K562 (cell line): ENCODE measurements at regions not wholly inside any gene's neighbourhood (a gene's known extent, or its start where the extent isn't known, plus 50 kb on each side); places are given as distances from the start of the nearest gene placed in this dataset.

Experiments used
- SETDB1 ChIP-seq: IDR thresholded peaks from one replicate; pipeline ENCODE4 v1.6.1; 2012; ENCODE audit warnings: low read length, control low read depth, inconsistent platforms
- XRCC3 ChIP-seq: fragments of 450-650 bp; IDR thresholded peaks from 2 replicates; pipeline ENCODE4 v1.6.1; 2017; ENCODE audit warnings: mild to moderate bottlenecking, moderate library complexity
- TF ChIP-seq, protein P1 (sequence below): fragments of 450-650 bp; IDR thresholded peaks from 2 replicates; pipeline ENCODE4 v1.6.1; 2016; ENCODE audit warnings: mild to moderate bottlenecking, moderate library complexity

DNA sequence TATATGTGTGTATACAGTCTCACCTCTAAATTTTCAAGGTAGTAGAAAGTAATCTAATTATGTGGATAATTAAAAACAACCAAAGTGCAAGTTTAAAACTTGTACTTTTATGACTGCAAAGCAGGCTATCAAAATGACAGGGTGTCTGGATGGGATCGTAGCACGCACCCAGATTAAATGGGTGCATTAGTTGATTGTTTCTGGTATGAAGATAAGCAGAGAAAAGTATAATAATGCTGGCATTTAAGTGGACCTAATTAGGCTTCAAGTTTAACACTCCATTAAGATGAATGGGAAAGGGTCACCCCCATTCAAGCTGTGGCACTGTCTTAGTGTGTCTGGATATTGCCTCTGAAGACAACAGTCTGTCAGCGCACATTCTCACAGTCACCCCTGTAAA lies 124.6 kb upstream of the ZEB2 start (continued):
- TF ChIP-seq, protein P1, sequence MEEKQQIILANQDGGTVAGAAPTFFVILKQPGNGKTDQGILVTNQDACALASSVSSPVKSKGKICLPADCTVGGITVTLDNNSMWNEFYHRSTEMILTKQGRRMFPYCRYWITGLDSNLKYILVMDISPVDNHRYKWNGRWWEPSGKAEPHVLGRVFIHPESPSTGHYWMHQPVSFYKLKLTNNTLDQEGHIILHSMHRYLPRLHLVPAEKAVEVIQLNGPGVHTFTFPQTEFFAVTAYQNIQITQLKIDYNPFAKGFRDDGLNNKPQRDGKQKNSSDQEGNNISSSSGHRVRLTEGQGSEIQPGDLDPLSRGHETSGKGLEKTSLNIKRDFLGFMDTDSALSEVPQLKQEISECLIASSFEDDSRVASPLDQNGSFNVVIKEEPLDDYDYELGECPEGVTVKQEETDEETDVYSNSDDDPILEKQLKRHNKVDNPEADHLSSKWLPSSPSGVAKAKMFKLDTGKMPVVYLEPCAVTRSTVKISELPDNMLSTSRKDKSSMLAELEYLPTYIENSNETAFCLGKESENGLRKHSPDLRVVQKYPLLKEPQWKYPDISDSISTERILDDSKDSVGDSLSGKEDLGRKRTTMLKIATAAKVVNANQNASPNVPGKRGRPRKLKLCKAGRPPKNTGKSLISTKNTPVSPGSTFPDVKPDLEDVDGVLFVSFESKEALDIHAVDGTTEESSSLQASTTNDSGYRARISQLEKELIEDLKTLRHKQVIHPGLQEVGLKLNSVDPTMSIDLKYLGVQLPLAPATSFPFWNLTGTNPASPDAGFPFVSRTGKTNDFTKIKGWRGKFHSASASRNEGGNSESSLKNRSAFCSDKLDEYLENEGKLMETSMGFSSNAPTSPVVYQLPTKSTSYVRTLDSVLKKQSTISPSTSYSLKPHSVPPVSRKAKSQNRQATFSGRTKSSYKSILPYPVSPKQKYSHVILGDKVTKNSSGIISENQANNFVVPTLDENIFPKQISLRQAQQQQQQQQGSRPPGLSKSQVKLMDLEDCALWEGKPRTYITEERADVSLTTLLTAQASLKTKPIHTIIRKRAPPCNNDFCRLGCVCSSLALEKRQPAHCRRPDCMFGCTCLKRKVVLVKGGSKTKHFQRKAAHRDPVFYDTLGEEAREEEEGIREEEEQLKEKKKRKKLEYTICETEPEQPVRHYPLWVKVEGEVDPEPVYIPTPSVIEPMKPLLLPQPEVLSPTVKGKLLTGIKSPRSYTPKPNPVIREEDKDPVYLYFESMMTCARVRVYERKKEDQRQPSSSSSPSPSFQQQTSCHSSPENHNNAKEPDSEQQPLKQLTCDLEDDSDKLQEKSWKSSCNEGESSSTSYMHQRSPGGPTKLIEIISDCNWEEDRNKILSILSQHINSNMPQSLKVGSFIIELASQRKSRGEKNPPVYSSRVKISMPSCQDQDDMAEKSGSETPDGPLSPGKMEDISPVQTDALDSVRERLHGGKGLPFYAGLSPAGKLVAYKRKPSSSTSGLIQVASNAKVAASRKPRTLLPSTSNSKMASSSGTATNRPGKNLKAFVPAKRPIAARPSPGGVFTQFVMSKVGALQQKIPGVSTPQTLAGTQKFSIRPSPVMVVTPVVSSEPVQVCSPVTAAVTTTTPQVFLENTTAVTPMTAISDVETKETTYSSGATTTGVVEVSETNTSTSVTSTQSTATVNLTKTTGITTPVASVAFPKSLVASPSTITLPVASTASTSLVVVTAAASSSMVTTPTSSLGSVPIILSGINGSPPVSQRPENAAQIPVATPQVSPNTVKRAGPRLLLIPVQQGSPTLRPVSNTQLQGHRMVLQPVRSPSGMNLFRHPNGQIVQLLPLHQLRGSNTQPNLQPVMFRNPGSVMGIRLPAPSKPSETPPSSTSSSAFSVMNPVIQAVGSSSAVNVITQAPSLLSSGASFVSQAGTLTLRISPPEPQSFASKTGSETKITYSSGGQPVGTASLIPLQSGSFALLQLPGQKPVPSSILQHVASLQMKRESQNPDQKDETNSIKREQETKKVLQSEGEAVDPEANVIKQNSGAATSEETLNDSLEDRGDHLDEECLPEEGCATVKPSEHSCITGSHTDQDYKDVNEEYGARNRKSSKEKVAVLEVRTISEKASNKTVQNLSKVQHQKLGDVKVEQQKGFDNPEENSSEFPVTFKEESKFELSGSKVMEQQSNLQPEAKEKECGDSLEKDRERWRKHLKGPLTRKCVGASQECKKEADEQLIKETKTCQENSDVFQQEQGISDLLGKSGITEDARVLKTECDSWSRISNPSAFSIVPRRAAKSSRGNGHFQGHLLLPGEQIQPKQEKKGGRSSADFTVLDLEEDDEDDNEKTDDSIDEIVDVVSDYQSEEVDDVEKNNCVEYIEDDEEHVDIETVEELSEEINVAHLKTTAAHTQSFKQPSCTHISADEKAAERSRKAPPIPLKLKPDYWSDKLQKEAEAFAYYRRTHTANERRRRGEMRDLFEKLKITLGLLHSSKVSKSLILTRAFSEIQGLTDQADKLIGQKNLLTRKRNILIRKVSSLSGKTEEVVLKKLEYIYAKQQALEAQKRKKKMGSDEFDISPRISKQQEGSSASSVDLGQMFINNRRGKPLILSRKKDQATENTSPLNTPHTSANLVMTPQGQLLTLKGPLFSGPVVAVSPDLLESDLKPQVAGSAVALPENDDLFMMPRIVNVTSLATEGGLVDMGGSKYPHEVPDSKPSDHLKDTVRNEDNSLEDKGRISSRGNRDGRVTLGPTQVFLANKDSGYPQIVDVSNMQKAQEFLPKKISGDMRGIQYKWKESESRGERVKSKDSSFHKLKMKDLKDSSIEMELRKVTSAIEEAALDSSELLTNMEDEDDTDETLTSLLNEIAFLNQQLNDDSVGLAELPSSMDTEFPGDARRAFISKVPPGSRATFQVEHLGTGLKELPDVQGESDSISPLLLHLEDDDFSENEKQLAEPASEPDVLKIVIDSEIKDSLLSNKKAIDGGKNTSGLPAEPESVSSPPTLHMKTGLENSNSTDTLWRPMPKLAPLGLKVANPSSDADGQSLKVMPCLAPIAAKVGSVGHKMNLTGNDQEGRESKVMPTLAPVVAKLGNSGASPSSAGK = no peak
- TF ChIP-seq XRCC3 (no peak), SETDB1 (no peak)
